ENCODE measurements at regions not wholly inside any gene's neighbourhood (a gene's known extent, or its start where the extent isn't known, plus 50 kb on each side); places are given as distances from the start of the nearest gene placed in this dataset.
"Not testable (repeated sequence)": the region's sequence is repeated elsewhere in the genome, so short reads cannot be mapped to it uniquely, and the experiment has no call there.

GRCh38 chr9:67362325-67362724 lies 370.0 kb upstream of the SPATA31A3 start:
- H3K9me3 ChIP-seq (ENCODE audit: control insufficient read depth, insufficient read depth, low read length); H3K4me1 ChIP-seq (ENCODE audit: control insufficient read depth, insufficient read depth, low read length); H3K4me3 ChIP-seq (ENCODE audit: low read length); H3K27ac ChIP-seq (ENCODE audit: low read length); H3K27me3 ChIP-seq (ENCODE audit: control insufficient read depth, insufficient read depth, low read length); DNase-seq (ENCODE audit: low read depth, low spot score); H3K36me3 ChIP-seq (ENCODE audit: control insufficient read depth, insufficient read depth, low read length): not testable (repeated sequence)
- WGBS (ENCODE audit: insufficient coverage, insufficient read length), result no CpG with 5 or more reads among the region's 7 CpGs

DNA sequence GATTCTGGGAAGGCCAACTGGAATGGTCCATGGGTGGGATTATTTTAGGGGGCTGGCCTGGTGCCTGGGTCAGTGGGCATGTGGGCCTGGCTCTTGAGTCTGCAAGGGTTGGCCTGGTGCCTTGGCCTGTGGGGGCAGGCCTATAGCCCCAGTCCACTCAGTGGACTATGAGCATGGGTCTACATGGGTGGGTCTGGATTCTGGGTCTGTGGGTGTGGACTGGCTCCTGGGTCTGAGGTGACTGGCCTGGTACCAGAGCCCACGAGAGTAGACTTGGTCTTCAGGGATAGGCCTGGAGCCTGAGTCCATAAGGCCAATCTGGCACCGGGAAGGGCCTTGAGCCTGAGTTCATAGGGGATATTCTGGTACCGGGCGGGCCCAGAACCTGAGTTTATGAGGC lies 361.6 kb upstream of the SPATA31A3 start:
- not testable (repeated sequence) for H3K36me3 ChIP-seq (ENCODE audit: control insufficient read depth, insufficient read depth, low read length); H3K9me3 ChIP-seq (ENCODE audit: control insufficient read depth, insufficient read depth, low read length); H3K27ac ChIP-seq (ENCODE audit: low read length); DNase-seq (ENCODE audit: low read depth, low spot score); H3K27me3 ChIP-seq (ENCODE audit: control insufficient read depth, insufficient read depth, low read length); H3K4me1 ChIP-seq (ENCODE audit: control insufficient read depth, insufficient read depth, low read length); H3K4me3 ChIP-seq (ENCODE audit: low read length)
- WGBS (ENCODE audit: insufficient coverage, insufficient read length), result no CpG with 5 or more reads among the region's 4 CpGs

- not testable (repeated sequence) for H3K9me3 ChIP-seq (ENCODE audit: control insufficient read depth, insufficient read depth, low read length); H3K4me1 ChIP-seq (ENCODE audit: control insufficient read depth, insufficient read depth, low read length); DNase-seq (ENCODE audit: low read depth, low spot score); H3K36me3 ChIP-seq (ENCODE audit: control insufficient read depth, insufficient read depth, low read length); H3K4me3 ChIP-seq (ENCODE audit: low read length); H3K27ac ChIP-seq (ENCODE audit: low read length); H3K27me3 ChIP-seq (ENCODE audit: control insufficient read depth, insufficient read depth, low read length)
- WGBS (ENCODE audit: insufficient coverage, insufficient read length), result no CpG with 5 or more reads among the region's 2 CpGs
Observed at GRCh38 chr9:67349424-67349759, 357.0 kb upstream of the SPATA31A3 start.

DNA sequence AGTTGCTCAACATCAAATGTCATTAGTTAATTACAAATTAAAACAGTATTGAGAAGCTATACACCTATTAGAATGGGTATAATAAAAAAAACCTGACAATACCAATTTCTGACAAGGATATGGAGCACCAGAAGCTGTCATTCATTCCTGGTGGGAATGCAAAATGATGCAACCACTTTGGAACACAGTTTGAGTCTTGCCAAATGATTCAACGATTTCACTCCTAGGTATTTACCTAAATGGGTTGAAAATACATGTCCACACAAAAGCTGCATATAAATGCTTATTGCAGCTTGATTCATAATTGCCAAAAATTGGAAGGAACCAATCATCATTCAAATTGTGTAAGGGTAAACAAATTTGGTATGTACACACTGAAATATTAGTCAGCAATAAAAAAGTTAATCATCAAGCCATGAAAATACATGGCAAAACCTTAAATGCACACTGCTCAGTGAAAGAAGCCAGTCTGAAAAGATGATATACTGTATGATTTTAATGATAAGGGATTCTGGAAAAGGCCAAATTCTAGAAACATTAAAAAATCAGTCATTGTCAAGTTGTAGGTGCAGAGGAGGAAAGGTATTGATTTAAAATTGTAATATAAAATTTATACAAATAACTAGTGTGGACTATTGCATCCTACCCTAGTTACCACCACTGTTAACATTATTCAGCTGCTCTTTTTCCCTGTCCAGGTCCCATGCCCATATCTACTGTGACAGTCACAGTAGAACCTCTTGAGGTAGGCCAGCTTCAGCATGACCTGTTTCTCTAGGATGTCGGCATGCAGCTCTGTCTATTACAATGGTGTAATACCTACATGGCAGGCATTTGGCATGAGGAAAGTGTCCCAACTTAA lies 356.4 kb upstream of the SPATA31A3 start:
- H3K9me3 ChIP-seq (ENCODE audit: control insufficient read depth, insufficient read depth, low read length); DNase-seq (ENCODE audit: low read depth, low spot score); H3K27me3 ChIP-seq (ENCODE audit: control insufficient read depth, insufficient read depth, low read length); H3K36me3 ChIP-seq (ENCODE audit: control insufficient read depth, insufficient read depth, low read length); H3K4me1 ChIP-seq (ENCODE audit: control insufficient read depth, insufficient read depth, low read length); H3K4me3 ChIP-seq (ENCODE audit: low read length); H3K27ac ChIP-seq (ENCODE audit: low read length): not testable (repeated sequence)
- no CpG with 5 or more reads among the region's 2 CpGs for WGBS (ENCODE audit: insufficient coverage, insufficient read length)

GRCh38 chr9:67348094-67348493 lies 355.7 kb upstream of the SPATA31A3 start:
- not testable (repeated sequence) for H3K4me1 ChIP-seq (ENCODE audit: control insufficient read depth, insufficient read depth, low read length); H3K27me3 ChIP-seq (ENCODE audit: control insufficient read depth, insufficient read depth, low read length); DNase-seq (ENCODE audit: low read depth, low spot score); H3K4me3 ChIP-seq (ENCODE audit: low read length); H3K9me3 ChIP-seq (ENCODE audit: control insufficient read depth, insufficient read depth, low read length); H3K27ac ChIP-seq (ENCODE audit: low read length); H3K36me3 ChIP-seq (ENCODE audit: control insufficient read depth, insufficient read depth, low read length)
- WGBS (ENCODE audit: insufficient coverage, insufficient read length), result no CpG with 5 or more reads among the region's 4 CpGs

DNA sequence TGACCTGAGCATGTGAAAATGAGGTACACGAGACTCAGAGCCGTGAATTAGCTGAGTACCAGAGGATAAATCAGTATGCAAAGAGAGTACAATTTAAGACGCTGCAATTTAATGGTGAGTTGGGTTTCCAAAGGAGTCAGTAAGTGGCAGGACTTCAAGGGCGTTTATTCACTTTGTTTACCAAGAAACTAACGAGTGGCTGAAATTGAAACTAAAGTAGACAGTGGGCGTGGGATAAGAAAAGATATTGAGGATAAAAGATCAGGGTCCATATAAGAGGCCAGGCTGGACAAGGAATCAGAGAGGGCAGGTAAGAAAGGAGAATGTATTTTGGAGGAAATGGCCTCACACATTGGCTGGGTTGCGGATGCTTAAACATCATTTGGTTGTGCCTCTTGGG lies 346.9 kb upstream of the SPATA31A3 start:
- no CpG with 5 or more reads among the region's 7 CpGs for WGBS (ENCODE audit: insufficient coverage, insufficient read length)
- DNase-seq (ENCODE audit: low read depth, low spot score); H3K4me3 ChIP-seq (ENCODE audit: low read length); H3K36me3 ChIP-seq (ENCODE audit: control insufficient read depth, insufficient read depth, low read length); H3K27ac ChIP-seq (ENCODE audit: low read length); H3K4me1 ChIP-seq (ENCODE audit: control insufficient read depth, insufficient read depth, low read length); H3K9me3 ChIP-seq (ENCODE audit: control insufficient read depth, insufficient read depth, low read length); H3K27me3 ChIP-seq (ENCODE audit: control insufficient read depth, insufficient read depth, low read length): not testable (repeated sequence)

GRCh38 chr9:67338201-67338600 lies 345.9 kb upstream of the SPATA31A3 start:
- not testable (repeated sequence) for H3K4me3 ChIP-seq (ENCODE audit: low read length); H3K27me3 ChIP-seq (ENCODE audit: control insufficient read depth, insufficient read depth, low read length); H3K4me1 ChIP-seq (ENCODE audit: control insufficient read depth, insufficient read depth, low read length); H3K36me3 ChIP-seq (ENCODE audit: control insufficient read depth, insufficient read depth, low read length); H3K27ac ChIP-seq (ENCODE audit: low read length); H3K9me3 ChIP-seq (ENCODE audit: control insufficient read depth, insufficient read depth, low read length); DNase-seq (ENCODE audit: low read depth, low spot score)
- no CpG with 5 or more reads among the region's 12 CpGs for WGBS (ENCODE audit: insufficient coverage, insufficient read length)

- not testable (repeated sequence) for H3K4me1 ChIP-seq (ENCODE audit: control insufficient read depth, insufficient read depth, low read length); H3K9me3 ChIP-seq (ENCODE audit: control insufficient read depth, insufficient read depth, low read length); H3K27ac ChIP-seq (ENCODE audit: low read length); H3K36me3 ChIP-seq (ENCODE audit: control insufficient read depth, insufficient read depth, low read length); H3K4me3 ChIP-seq (ENCODE audit: low read length); DNase-seq (ENCODE audit: low read depth, low spot score); H3K27me3 ChIP-seq (ENCODE audit: control insufficient read depth, insufficient read depth, low read length)
- no CpG with 5 or more reads among the region's 9 CpGs for WGBS (ENCODE audit: insufficient coverage, insufficient read length)
Observed at GRCh38 chr9:67334727-67335572, 342.6 kb upstream of the SPATA31A3 start.

GRCh38 chr9:67331634-67332033 lies 339.3 kb upstream of the SPATA31A3 start:
- not testable (repeated sequence) for H3K27ac ChIP-seq (ENCODE audit: low read length); H3K4me3 ChIP-seq (ENCODE audit: low read length); H3K4me1 ChIP-seq (ENCODE audit: control insufficient read depth, insufficient read depth, low read length); H3K9me3 ChIP-seq (ENCODE audit: control insufficient read depth, insufficient read depth, low read length); H3K27me3 ChIP-seq (ENCODE audit: control insufficient read depth, insufficient read depth, low read length); H3K36me3 ChIP-seq (ENCODE audit: control insufficient read depth, insufficient read depth, low read length); DNase-seq (ENCODE audit: low read depth, low spot score)
- WGBS (ENCODE audit: insufficient coverage, insufficient read length), result no CpG with 5 or more reads among the region's 2 CpGs

DNA sequence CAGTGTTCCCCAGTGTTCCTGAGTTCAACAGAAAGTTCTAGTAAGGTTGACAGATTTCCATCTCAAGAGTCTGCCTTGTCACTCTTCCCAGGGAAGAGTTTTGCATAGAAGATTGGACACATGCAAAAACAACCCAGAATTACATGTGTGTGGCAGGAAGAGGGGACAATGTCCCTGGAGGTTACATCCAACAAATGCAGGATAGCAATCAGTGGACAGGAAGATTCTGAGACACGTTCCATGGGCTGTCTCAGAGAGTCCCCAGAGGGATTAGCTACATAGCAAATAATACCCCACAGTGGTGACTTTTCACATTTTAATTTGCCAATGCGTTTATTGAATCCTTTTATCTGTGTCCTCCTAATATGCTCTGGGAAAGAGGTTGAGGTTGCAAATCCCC lies 321.1 kb upstream of the SPATA31A3 start:
- WGBS (ENCODE audit: insufficient coverage, insufficient read length), result no CpG with 5 or more reads among the region's 2 CpGs
- not testable (repeated sequence) for H3K36me3 ChIP-seq (ENCODE audit: control insufficient read depth, insufficient read depth, low read length); H3K27ac ChIP-seq (ENCODE audit: low read length); DNase-seq (ENCODE audit: low read depth, low spot score); H3K9me3 ChIP-seq (ENCODE audit: control insufficient read depth, insufficient read depth, low read length); H3K27me3 ChIP-seq (ENCODE audit: control insufficient read depth, insufficient read depth, low read length); H3K4me1 ChIP-seq (ENCODE audit: control insufficient read depth, insufficient read depth, low read length); H3K4me3 ChIP-seq (ENCODE audit: low read length)

Measured in iPS DF 6.9 (cell line).